GM21447 (cell line): ENCODE measurements at regions not wholly inside any gene's neighbourhood (a gene's known extent, or its start where the extent isn't known, plus 50 kb on each side); places are given as distances from the start of the nearest gene placed in this dataset.

Experiments used
- ATAC-seq: cut with Tn5 transposase; IDR thresholded peaks from one replicate; pipeline ENCODE4 v1.9.1; 2021; ENCODE audit not compliant: unreplicated experiment

GRCh38 chr3:117893638-117894037, 1141.0 kb downstream of the IGSF11 start:
- ATAC-seq: no peak

- no peak for ATAC-seq
Measured at GRCh38 chr3:117898722-117899522, 1135.7 kb downstream of the IGSF11 start.

DNA sequence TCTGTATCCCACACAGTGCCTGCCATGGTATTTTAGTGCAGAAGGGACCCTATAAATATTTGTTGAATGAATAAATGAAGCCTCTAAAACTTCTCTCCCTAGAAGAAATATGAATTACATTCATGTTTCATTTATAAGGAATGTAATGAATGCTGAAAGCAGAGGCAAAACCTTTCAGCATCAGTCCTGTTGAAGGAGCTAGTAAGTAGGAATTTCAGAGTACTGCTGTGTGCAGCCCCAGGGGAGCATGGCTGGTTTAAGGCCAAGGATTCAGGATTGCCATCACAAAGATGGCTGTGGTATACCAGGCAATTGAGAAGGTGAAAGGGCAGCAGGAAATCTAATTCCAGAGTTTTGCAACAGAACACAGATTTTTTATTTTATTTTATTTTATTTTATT, 1131.4 kb downstream of the IGSF11 start:
- no peak for ATAC-seq

GRCh38 chr3:117910820-117911521, 1123.7 kb downstream of the IGSF11 start:
- ATAC-seq: no peak

DNA sequence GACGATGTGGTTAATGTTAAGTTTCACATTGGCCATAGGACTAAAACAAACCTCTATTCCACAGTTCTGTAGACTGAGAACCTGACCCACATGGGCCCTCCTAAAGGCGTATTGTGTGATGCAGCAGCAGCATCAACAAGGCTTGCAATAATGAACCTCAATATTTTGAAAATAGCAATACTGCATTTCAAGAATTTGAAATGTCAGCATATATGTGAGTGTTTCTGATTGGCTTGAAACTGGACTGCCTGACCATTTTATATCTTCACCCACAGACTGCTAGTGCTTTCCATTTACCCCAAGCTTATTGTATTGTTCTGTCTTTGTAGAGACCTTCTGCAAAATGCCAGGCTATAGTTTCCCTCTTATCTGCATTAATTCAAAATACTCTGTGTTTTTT, 1122.3 kb downstream of the IGSF11 start:
- ATAC-seq: no peak

DNA sequence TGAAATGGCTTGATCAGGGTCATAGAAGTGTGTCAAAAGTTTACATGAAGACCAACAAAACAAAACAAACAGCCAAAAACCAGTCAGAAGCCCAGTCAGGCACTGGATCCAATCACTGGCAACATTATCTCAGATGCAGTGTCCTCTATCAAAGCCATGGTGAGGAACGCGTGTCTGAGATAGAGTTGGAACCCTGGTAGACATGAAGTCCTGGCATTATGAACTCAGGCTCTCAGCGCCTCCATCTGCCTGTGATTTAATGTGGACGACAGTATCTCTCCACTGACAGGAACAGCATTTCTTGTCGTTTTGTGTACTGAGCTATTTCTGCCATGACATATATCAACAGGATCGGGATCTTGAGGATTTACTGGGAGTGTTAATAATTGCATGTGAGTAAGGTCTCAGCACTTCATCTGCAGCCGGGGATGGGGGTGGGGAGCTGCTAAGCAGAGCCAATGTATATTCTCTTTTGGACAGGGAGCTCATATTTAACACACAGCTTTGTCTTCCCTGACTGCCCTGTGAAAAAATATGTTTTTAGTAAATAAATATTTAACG, 1120.0 kb downstream of the IGSF11 start:
- no peak for ATAC-seq

DNA sequence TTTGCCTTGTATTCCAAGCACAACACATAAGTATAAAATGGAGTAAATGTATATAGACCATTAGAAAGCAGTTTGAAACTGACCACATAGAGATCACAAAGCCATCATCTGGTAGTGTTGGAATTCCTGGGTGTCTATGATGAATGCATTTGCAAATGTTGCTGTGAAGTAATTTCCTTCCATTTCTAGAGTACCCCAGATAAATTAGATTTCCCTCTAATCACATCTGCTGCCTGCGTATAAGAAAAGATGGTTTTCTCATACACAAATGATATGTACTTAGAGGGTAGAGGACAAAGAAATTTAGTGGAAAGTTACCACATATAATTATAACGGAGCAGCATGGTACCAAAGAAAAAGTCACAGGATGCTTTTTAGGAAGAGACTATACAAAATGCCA, 1117.8 kb downstream of the IGSF11 start:
- no peak for ATAC-seq

GRCh38 chr3:117919621-117920020, 1115.0 kb downstream of the IGSF11 start:
- ATAC-seq: no peak

- ATAC-seq: no peak
Measured at GRCh38 chr3:117920253-117920898, 1114.3 kb downstream of the IGSF11 start.

GRCh38 chr3:117921411-117921810, 1113.2 kb downstream of the IGSF11 start:
- ATAC-seq: no peak

GRCh38 chr3:117922039-117922438, 1112.6 kb downstream of the IGSF11 start:
- ATAC-seq: no peak

GRCh38 chr3:117926819-117927218, 1107.8 kb downstream of the IGSF11 start:
- no peak for ATAC-seq

DNA sequence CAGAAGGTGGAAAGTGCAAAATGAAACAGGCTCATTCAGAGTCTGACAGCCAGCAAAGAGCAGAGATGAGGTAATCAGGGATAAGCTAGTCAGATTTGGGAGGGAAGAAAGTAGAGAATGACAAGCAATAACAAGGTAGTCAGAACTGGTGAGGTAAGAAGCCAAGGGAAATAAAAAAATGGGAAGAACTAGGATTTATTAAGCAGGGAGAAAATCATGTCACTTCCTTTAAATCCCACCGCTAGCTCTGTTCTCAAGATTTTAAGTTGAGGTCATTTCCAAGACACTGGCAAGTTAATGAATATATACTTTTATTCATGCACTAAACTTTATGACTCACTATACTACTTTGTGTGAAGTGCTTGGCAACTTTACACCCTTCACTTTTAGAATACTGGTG, 1106.8 kb downstream of the IGSF11 start:
- no peak for ATAC-seq

GRCh38 chr3:117928836-117929235, 1105.8 kb downstream of the IGSF11 start:
- no peak for ATAC-seq

- no peak for ATAC-seq
Measured at GRCh38 chr3:117932441-117932840, 1102.2 kb downstream of the IGSF11 start.

- no peak for ATAC-seq
Measured at GRCh38 chr3:117936159-117936558, 1098.5 kb downstream of the IGSF11 start.

DNA sequence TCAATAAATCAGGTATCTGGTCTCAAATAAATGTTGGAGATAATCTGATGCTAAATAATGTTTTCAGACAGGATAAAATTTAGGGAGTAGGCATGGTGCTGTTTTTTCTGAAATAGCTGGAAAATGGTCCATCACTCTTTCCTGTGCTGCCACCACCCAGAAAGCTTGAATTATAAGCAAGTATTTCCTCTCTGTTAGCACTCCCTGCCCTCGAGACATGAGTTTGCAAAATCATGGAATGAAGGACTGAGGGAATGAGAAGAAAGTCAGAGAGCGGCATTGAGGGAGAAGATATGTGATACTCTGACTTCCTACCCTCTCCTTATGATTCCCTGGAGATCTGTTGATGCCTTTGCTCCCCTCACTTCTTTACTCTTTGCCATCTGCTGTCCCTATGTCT, 1095.7 kb downstream of the IGSF11 start:
- ATAC-seq: no peak

DNA sequence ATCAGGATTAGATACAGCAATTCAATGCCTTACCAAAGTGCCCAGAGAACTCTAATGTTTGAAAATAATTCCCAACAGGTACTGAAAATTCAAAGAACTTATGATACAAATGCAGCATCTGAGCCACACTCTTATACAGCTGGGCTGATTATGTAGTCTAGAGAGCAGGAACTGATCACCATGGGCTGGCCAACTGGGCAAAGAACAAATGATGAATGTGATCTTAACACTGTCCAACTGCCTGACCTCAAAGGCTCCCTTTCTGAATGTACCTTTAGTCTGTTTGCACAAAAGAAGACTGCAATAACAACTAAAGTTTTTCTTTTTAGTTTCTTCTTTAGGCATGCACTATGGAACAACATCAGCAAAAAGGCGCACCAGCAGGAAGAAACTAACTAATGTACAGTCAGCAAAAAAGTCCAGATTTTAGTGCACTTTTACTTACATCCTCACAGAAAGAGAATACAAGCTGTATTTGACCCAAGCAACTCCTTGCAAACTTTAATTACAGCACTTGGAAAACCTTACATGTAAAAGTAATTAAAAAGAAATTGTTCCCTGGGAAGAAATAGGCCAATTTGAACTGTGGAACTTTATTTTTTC, 1095.1 kb downstream of the IGSF11 start:
- no peak for ATAC-seq

- ATAC-seq: no peak
Measured at GRCh38 chr3:117941015-117941414, 1093.6 kb downstream of the IGSF11 start.

- no peak for ATAC-seq
Measured at GRCh38 chr3:117941756-117942155, 1092.9 kb downstream of the IGSF11 start.

GRCh38 chr3:117954131-117954530, 1080.5 kb downstream of the IGSF11 start:
- ATAC-seq: no peak
